Activated T-helper 1 cell treated with Interleukin-2 at 50 U/mL for 16 hours (primary cell): ENCODE measurements at regions not wholly inside any gene's neighbourhood (a gene's known extent, or its start where the extent isn't known, plus 50 kb on each side); places are given as distances from the start of the nearest gene placed in this dataset.

Experiments
- DNase-seq: peaks from one replicate; pipeline ENCODE4 v3.0.0-alpha.2; 2020; ENCODE audit warnings: low read depth

DNA sequence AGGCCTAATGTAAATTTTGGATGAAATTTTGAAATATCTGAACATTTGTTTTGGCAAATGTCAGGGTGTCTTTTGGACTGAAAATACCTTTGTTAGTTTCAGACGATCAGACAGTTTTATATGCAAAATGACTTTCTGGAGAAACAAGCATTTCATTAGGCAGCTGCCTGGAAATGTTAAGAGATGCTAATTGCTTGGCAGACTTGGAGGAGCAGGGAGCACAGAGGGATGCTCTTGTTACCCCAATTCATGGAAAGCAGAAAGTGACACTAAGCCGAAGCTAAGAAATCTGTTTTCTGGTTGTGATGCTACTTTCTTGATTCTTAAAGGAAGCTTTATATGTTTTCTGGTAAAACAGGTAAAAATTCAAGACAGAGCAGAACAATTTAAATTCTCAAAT lies 204.3 kb upstream of the GBE1 start:
- no peak for DNase-seq

DNA sequence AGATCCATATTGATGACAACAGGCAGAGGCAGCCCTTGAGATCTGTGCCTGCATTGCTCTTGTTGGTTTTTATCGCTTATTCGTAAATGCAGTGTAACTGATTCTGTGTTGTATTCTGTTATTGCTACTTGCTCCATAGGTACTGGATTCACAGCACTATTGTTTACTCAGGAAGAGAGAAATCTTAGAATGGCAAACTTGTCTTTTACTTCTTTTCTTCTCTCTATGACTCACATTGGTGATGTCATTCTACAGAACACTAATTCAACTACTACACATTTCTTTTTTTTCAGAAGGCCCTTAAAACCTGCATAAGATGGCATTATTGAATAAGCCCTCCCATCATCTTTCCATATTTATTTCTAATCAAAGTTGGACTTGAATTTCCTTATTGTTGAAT lies 201.0 kb upstream of the GBE1 start:
- no peak for DNase-seq

DNA sequence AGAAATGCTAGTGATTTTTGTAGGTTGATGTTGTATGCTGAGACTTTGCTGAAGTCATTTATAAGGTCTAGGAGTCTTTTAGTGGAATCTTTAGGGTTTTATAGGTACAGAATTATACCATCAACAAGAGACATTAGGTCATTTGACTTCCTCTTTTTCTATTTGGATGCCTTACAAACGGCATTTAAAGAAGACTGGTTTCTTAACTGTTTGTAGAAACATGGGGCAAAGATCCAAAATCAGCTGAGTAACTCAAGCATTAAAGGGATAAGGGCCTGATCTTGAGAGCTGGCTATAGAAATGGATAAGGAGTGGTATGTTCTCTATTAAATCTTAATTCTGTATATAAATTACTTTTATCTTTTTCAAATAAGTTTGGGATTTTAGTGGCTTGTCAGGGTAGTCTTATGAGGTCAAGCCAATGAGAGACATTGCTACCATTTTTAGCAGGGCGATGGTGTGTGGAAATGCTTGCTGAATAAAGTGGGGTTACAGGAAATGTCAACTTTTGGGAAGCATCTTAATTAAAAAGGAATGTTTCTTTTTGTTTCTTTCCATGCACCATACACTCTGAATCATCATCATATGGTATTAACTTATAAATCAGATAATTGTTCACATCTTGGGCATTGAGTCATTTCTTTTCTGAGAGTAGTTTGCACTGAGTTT lies 197.7 kb upstream of the GBE1 start:
- no peak for DNase-seq

DNA sequence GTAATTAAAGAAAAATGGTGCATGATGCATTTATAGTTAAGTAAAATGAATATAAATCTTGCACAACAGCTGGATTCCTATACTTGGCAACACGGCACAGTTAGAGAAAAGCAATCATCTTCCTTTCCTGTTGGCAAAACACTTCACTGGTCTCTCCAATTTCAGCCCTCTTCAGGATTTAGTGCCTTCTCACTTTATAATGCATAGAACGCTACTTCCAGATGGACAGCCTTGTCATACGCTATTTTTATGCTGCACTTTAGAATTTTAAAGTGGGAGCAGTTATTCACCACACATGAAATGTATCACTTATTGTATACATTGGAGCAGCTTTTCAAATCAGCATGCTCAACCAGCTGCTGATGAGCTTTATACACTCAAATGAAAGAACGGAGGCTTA lies 194.4 kb upstream of the GBE1 start:
- no peak for DNase-seq

DNA sequence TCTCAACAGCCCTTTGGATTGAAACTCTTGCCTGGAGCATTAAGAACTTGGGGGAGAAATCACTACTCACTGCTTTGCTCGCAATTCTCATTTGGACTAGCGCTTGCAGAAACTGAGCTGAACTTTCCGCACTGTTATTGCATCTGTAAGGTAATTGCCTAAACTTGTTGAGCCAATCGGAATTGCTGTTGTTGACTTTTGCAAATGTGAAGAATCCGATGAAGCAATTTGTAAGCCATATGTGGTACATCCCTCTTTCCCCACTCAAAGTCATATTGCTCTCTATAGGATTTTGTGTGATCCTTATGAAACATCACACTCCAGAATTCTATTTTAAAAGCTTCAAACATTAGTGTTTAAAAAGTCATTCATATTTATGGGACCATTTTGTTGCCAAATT lies 191.7 kb upstream of the GBE1 start:
- DNase-seq = no peak

DNA sequence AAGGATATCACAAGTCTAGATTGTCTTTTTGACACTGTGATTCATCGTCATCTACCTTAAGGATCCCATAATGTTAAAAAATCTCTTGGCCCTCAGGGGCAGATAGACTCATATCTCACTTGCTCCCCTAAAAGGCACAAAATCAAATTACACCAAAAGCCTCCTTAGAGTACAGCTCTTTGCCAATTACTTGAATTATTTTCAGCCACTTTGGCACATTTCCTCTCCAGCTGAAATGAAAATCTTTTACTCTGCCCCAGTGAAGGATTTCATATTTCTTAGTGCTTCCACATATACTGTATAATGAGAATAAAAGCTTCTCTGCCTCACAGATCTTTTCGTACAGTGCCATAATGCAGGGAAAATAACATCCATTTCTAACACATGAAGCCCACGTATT lies 190.7 kb upstream of the GBE1 start:
- no peak for DNase-seq

DNA sequence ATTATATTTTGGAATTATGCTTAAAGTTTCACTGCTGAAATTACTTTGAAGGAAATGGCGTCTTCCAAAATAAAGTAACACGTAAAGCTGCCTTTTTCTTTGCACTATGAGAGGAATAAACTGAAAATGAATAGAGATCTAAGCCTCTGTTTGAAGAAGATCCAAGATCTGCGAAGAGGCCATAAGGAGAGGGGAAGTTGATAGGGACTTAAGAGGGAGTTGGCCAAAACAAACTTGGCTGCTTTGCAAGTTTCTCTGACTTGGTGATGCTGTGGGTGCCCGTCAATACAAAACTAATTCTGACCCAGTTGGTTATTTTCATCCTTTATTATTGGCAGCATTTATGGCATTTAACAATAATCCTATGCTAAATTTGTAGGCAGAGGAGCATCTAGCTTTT lies 190.2 kb upstream of the GBE1 start:
- DNase-seq = no peak

DNA sequence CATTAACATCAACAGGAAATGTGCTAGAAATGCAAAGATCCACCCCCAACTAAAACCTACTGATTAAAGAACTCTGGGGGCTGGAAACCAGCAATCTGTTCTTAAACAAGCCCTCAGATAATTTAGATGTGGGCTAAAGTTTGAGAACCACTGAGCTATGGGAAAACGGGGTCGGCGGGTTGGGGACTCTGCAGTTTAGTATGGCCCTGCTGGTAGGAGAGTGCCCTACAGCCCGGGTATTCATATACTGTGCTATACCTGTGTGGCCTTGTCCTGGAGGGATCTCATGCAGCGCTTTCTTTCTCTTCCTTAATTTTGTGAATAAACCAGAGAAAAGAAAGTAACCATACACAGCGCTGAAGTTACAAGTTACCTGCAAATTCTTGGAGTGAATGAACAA lies 189.7 kb upstream of the GBE1 start:
- no peak for DNase-seq

DNA sequence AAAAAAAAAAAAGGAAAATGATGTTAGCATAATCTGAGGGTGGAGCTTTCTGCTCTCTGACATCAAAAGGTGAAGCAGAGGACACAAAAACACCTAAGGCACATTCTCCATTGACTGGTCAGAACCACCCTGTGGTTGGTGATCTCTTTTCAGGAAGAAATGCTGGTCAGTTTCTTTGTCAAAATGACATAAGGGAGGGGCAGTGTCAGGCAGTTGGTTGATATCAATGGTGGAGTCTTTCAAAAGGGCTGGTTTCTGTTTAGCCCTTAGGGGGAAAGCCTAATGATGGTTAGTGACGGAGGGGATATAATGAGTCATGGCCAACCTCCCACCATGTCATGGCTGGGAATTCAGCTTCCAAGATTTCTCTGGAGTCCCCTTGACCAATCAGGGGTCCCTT lies 185.9 kb upstream of the GBE1 start:
- no peak for DNase-seq

DNA sequence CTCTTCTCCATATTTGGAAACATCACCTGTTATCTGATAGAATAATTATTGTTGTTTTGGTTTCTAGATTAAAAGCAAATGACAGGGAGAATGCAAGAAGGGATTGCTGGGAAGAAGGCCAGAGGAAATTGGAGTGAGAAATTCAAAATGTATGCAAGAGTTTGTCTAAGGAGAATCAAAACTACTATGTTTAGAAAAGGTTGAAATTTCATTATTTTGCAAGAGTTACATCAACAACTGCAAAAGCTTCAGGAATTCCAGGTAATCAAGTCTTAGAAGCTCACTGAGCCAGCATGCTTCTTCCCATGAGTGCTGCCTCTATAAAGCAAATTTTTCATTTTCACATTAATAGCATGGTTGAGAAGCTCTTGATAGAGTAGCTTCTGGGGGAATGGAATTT lies 177.2 kb upstream of the GBE1 start:
- no peak for DNase-seq

DNA sequence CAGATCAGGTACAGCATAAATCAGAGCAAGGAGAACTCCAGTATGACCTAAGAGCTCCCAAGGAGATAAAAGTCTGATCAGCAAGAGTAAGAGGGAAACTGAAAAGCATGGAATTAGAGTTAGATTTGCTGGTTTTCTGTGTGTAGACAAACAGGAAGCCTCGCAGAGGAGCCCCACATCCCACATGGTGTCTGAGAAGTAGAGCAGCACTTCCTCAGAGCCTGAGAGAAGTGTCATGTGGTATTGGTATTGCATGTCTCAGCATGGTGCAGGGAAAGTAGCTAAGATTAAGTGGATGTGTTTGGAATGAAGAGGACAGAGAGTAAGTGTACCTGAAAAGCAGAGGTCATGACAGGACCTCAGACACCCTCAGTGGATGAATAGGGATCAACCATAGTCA lies 175.4 kb upstream of the GBE1 start:
- DNase-seq = no peak

DNA sequence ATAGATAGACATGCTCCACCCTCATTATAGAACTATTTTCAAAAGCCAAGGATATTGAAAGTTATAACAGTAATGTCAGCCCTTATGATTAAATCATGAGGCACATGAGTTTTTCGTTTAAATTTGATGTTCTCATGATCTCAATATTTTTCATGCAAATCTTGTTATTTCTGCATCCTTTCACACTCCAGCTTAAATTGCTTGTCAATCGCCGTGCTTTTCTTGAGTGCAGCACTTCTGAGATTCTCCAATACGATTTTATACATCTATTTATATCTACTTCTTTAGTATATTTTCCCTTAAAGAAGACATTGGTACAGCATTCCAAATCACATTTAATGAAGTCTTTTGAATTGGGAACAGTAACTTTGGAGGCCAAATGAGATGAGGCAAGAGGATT lies 171.2 kb upstream of the GBE1 start:
- no peak for DNase-seq

DNA sequence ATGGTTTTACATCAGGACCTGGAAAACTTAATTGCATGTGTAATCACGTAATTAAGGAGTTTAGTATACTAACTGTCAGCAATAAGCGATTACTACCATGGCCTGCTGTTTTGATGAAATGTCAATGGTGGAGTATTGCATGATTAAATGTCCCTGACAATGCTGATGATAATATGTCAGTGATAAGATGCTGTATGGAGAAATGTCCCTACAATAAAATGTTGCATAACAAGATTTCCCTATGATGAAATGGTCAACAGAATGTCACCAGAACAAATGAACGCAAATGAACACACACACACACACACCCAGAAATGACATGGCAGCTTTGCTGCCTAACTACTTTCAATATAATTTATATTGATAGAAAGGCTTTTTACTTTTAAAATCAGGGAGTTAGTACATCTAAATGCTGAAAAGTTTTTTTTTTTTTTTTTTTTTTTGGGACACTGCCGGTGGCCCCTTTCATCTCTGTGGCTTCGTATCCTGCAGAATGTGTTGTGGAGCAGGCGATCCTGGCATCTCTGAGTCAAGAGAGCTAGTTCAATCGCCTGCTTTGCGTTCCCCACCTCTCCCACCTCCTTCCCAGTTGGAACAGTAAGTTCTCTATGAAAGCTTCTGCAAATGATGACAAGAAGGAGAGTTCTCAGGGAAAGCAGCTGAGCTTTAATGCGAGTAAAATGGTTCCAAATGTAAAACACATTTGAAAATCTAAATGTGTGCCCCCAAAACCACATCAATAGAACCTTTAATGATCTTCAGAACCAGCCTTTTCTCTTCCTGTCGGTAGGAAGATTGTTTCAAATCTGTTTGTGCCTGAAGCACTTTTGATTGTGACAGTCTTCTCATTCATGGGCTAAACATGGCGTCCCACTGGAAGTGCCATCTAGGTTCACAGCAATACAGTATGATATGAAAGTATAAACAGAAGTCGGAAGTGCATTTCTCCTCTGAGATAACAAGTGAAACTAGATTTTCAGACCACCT lies 170.1 kb upstream of the GBE1 start:
- no peak for DNase-seq

DNA sequence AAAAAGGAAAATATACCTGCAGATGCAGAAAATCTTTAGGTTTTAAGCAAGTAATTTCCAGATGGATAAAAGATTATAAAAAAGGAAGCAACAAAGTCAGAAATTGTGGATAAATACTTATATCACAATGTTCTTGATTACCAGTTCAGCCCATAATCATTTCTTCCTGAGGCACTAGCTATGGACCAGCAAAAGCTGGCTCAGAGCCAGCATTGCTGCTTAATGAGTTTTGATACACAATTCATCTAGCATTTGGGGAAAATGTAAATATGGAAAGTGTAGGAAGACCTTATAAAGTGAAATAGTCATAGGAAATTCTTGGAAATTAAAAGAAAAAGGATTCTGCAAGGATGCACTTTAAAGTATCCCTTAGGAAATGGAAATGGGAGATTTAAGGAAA lies 168.3 kb upstream of the GBE1 start:
- no peak for DNase-seq

DNA sequence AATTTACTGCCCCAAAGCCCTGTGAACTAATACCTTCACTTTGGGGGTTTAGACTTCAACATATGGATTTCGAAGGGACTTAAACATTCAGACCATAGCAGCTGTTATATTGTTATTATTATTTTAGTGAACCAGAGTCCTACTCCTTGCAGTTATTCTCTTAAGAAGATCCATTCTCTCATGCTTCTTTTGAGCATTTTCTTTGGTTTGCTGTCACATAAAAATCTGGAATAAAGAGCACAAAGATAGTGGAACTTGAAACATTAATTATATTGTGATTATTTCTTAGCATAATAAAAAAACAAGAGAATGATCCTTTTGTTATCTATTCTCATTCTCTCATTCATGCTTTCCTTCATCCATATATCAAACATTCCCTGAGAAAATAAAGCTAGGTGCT lies 166.4 kb upstream of the GBE1 start:
- no peak for DNase-seq

DNA sequence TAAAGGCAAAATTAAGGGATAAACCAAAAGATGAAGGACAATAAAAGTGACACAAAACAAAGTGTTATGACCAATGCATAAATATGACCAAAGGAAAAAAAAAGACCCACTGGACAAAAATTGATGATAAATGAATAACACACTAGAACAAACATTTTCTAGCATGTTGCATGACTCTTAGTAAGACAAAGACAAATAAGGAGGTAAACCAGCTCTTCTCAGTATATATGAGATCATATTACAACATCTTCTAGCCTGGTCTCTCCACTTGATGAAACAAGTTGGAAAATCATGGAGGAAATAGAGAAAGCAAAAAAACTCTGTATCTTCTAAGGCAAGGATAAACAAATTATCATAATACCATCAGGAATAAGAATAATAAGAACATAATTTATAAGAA lies 163.9 kb upstream of the GBE1 start:
- no peak for DNase-seq

DNA sequence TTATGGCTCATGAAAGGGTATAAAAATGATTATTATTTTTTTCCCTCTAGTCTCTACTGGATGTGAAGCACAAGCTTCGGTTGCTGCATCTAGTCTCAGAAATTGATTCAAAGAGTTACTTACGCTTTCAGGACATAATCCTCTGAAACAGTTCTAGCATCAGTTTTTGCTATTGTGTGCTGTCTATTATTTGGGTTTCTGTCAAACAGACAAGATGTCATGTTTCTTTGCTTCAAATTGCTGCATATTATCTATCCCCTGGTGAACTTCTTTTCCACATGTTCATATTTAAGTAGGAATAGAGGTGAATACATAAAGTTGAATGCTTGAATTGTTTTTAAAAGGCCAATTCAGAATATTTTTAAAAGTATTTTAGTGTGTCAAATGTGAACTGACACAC lies 161.6 kb upstream of the GBE1 start:
- DNase-seq = no peak

DNA sequence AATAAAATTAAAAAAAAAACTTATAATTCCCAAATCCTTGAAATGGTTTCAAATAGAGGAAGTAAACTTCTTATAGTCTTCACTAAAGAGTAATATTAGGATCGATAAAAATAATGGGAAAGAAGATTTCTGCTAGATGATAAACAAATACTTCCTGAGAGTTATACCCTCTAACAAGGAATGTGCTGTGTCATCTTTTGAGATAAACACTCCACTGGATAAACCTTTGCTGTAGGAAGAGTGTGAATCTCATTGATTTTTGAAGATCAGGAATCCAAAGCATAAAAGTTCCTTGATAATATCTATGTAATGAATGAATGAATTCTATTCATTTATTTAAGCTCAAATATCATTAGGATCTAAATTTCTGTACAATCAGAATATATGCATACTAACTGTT lies 161.0 kb upstream of the GBE1 start:
- no peak for DNase-seq

DNA sequence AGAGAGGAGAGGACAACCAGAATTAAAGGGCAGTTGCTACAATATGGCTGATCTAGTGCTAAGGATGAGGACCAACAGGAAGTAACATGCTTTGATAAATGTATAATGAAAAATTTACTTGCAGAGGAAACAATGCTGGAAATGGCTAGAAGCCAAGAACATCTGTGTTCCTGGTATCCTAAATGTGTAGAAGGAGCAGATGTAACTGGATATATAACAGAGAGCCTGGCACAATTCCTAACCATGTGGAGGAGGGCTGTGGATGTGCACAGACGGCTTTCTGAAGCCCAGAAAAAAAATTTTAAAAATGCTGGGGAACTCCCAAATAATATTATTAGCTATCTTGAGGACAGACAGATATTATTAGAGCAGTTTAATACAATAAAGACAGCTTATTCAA lies 159.4 kb upstream of the GBE1 start:
- no peak for DNase-seq

DNA sequence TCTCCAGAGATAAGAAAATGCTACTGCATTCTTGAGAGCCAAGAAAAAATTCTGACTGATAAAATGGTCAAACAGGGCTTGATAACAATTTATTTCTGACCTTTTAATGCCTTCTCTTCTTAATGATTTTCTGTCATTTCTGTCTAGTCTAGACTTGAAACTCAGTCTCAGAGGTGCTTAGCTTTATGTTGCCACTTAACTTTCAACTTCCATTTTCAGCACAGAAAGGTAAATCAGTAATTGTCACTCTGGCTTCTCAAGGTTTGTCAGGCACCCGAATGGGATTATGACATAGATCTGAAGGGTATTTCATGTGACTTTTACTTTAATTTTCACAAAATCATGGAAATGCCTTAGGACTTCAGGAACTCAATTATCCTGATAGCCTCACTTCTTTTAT lies 155.4 kb upstream of the GBE1 start:
- DNase-seq = no peak

DNA sequence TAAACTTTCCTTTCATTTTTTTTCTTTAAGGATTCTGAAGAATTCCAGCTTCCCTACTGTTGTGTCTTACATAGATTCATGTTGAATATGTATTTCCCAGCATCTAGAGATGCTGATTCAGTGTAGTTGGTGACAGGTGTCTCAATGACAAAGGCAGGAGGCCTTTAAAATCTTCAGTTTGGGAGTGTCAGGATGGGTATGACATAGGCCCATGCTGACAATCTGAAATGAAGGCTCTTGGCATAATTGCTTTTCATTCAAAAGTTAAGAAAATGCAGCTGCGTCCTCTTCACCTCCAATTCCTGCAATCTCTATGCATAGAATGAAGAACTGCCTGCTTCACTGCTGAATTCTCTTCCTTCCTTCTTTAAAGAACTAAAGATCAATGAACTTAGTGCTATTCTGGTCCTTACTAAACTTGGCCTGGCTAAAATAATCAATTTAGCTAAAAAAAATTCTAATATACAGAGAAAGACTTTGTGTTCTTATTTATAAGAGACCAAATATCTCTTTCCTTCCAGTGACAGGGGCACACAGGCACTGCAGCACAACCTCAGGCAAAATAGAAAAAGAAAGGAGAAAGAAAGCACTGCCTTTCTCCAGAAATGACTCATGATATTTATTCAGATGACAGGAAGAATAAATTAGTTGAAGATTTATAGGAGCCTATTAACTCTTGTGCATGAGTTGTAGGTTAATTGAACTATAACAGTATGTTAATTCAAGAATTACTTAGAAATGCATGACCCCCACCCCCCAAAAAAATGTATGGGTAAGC lies 152.6 kb upstream of the GBE1 start:
- no peak for DNase-seq

DNA sequence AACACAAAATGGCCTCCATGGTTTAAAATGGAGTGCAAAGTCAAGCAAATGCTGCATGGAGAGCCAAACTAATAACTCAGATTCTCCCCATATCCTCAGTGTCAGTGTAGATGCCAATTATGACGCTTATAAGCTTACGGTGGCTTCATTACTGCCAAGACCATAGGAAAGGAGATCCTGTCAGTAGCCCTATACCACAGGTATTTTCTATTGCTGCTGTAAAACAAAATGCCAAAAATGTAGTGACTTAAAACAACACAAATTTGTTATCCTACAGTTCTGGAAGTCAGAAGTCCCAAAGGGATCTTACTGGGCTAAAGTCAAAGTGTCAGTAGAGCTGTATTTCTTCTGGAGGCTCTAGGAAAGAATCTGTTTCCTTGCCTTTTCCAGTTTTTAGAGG lies 149.8 kb upstream of the GBE1 start:
- DNase-seq = no peak
